H1 (cell line): ENCODE measurements at regions not wholly inside any gene's neighbourhood (a gene's known extent, or its start where the extent isn't known, plus 50 kb on each side); places are given as distances from the start of the nearest gene placed in this dataset.

ENCODE experiments used
- CTCF ChIA-PET: fragments of 300-600 bp; sonication (Branson Sonifier 250); formaldehyde crosslinking; loops from one replicate; lab custom pipeline; 2021; ENCODE audit not compliant: partially characterized antibody; lab: Charles Lee
- POLR2A ChIA-PET: fragments of 300-600 bp; sonication (Branson Sonifier 250); formaldehyde crosslinking; loops from one replicate; lab custom pipeline; 2021; ENCODE audit warnings: inconsistent platforms; ENCODE audit not compliant: partially characterized antibody; lab: Charles Lee
- DNase-seq, 2 experiments: peaks; one replicate each; pipeline versions ENCODE4 v3.0.0 to v3.0.0-alpha.2; 2010 to 2022; ENCODE audit warnings: low spot score in 2 of 2, low read depth in 1 of 2, mixed read lengths in 1 of 2
- FAIRE-seq: peaks from 2 replicates; lab custom pipeline; 2011; peaks lifted over from hg19 to GRCh38; lab: Jason Lieb, UNC
- H2AFZ ChIP-seq: 2 replicates; pipeline ENCODE4 v1.8.1; 2012; ENCODE audit warnings: low read length, inconsistent platforms
- H2AK5ac ChIP-seq: 2 replicates; pipeline ENCODE4 v1.6.1; 2013; ENCODE audit warnings: low read depth, low read length
- H2BK120ac ChIP-seq: replicated peaks from 2 replicates; pipeline ENCODE3; 2013; ENCODE audit warnings: low read depth, low read length, inconsistent platforms
- H2BK12ac ChIP-seq: 2 replicates; pipeline ENCODE4 v1.6.1; 2013; ENCODE audit warnings: low read depth, low read length
- H2BK15ac ChIP-seq: 2 replicates; pipeline ENCODE4 v1.6.1; 2013; ENCODE audit warnings: low read length
- H2BK20ac ChIP-seq: 2 replicates; pipeline ENCODE4 v1.6.1; 2013; ENCODE audit warnings: low read length
- H2BK5ac ChIP-seq: 2 replicates; pipeline ENCODE4 v1.6.1; 2013; ENCODE audit warnings: low read depth, low read length
- H3K14ac ChIP-seq: 2 replicates; pipeline ENCODE4 v1.6.1; 2013; ENCODE audit warnings: inconsistent platforms; ENCODE audit not compliant: insufficient read length
- H3K18ac ChIP-seq: 2 replicates; pipeline ENCODE4 v1.6.1; 2013; ENCODE audit warnings: low read length; ENCODE audit errors: extremely low read depth
- H3K23ac ChIP-seq: 2 replicates; pipeline ENCODE4 v1.6.1; 2013; ENCODE audit warnings: inconsistent platforms; ENCODE audit not compliant: insufficient read length
- H3K23me2 ChIP-seq: 2 replicates; pipeline ENCODE4 v1.6.1; 2013; ENCODE audit warnings: low read depth, low read length
- H3K27ac ChIP-seq: 2 replicates; pipeline ENCODE4 v1.6.1; 2011; ENCODE audit warnings: low read depth, low read length, inconsistent platforms
- H3K27me3 ChIP-seq, 4 experiments: replicated peaks in 1 of 4; 1 replicate in 1 of 4; 2 replicates in 3 of 4; pipeline versions ENCODE4 v1.6.1 to v1.8.1; 2011 to 2013; ENCODE audit warnings: low read length in 3 of 4, mild to moderate bottlenecking in 3 of 4, inconsistent platforms in 2 of 4, mixed read lengths in 2 of 4, moderate library complexity in 1 of 4; ENCODE audit not compliant: control insufficient read depth in 3 of 4, insufficient read depth in 3 of 4; ENCODE audit errors: extremely low read depth in 1 of 4
- H3K36me3 ChIP-seq, 4 experiments: 2 replicates each; pipeline versions ENCODE4 v1.6.1 to v1.8.1; 2011 to 2013; ENCODE audit warnings: mild to moderate bottlenecking in 4 of 4, low read length in 3 of 4, moderate library complexity in 2 of 4, control low read depth in 1 of 4, inconsistent platforms in 1 of 4; ENCODE audit not compliant: insufficient read depth in 4 of 4, control insufficient read depth in 2 of 4
- H3K4ac ChIP-seq: replicated peaks from 2 replicates; pipeline ENCODE3; 2013; ENCODE audit warnings: low read length, low read depth, mixed read lengths, inconsistent platforms; ENCODE audit not compliant: insufficient read length
- H3K4me1 ChIP-seq, 4 experiments: replicated peaks in 1 of 4; 1 replicate in 1 of 4; 2 replicates in 3 of 4; pipeline versions ENCODE4 v1.6.1 to v1.8.1; 2011 to 2013; ENCODE audit warnings: low read length in 3 of 4, inconsistent platforms in 2 of 4, mixed read lengths in 1 of 4; ENCODE audit not compliant: insufficient read depth in 4 of 4, control insufficient read depth in 3 of 4
- H3K4me2 ChIP-seq, 2 experiments: 2 replicates each; pipeline versions ENCODE4 v1.6.1 to v1.8.1; 2011 to 2013; ENCODE audit warnings: low read depth in 2 of 2, low read length in 2 of 2, control low read depth in 1 of 2, inconsistent platforms in 1 of 2, mild to moderate bottlenecking in 1 of 2; ENCODE audit not compliant: insufficient read depth in 1 of 2
- H3K4me3 ChIP-seq, 4 experiments: fragments of 200-600, 300-600 bp in 1 of 4; sonication (generic), shearing (Covaris generic), sonication (Bioruptor Twin) in 1 of 4; 2 replicates each; pipeline versions ENCODE4 v1.5.1 to v1.8.1; 2011 to 2016; ENCODE audit warnings: low read length in 4 of 4, low read depth in 3 of 4, control low read depth in 2 of 4, inconsistent platforms in 2 of 4, mild to moderate bottlenecking in 2 of 4, mixed read lengths in 1 of 4, moderate library complexity in 1 of 4; ENCODE audit not compliant: insufficient read depth in 2 of 4; ENCODE audit errors: extremely low read depth in 1 of 4
- H3K56ac ChIP-seq: replicated peaks from 2 replicates; pipeline ENCODE3; 2013; ENCODE audit warnings: low read depth, mild to moderate bottlenecking, mixed read lengths, low read length, inconsistent platforms; ENCODE audit not compliant: insufficient read length
- H3K79me1 ChIP-seq: 2 replicates; pipeline ENCODE4 v1.6.1; 2013; ENCODE audit warnings: low read depth, low read length, control low read depth
- H3K79me2 ChIP-seq, 2 experiments: 2 replicates each; pipeline versions ENCODE4 v1.6.1 to v1.8.1; 2012 to 2013; ENCODE audit warnings: low read length in 2 of 2, mild to moderate bottlenecking in 2 of 2, inconsistent platforms in 1 of 2; ENCODE audit not compliant: insufficient read depth in 2 of 2, control insufficient read depth in 1 of 2
- H3K9ac ChIP-seq, 4 experiments: replicated peaks in 1 of 4; 1 replicate in 1 of 4; 2 replicates in 3 of 4; pipeline versions ENCODE4 v1.6.1 to v1.8.1; 2011 to 2013; ENCODE audit warnings: low read depth in 3 of 4, low read length in 3 of 4, control low read depth in 2 of 4, mild to moderate bottlenecking in 2 of 4, moderate library complexity in 2 of 4, inconsistent platforms in 1 of 4; ENCODE audit errors: extremely low read depth in 1 of 4
- H3K9me3 ChIP-seq, 2 experiments: 2 replicates each; pipeline versions ENCODE4 v1.6.1 to v1.8.1; 2012 to 2013; ENCODE audit warnings: mild to moderate bottlenecking in 2 of 2, moderate library complexity in 2 of 2, control low read depth in 1 of 2, inconsistent platforms in 1 of 2, low read depth in 1 of 2, low read length in 1 of 2, mixed read lengths in 1 of 2; ENCODE audit not compliant: insufficient read depth in 2 of 2
- H4K20me1 ChIP-seq, 2 experiments: replicated peaks in 1 of 2; 2 replicates each; pipeline versions ENCODE3 to v1.8.1; 2011 to 2013; ENCODE audit warnings: inconsistent platforms in 2 of 2, low read length in 2 of 2, mild to moderate bottlenecking in 1 of 2; ENCODE audit not compliant: insufficient read depth in 2 of 2, control insufficient read depth in 1 of 2
- H4K5ac ChIP-seq: 2 replicates; pipeline ENCODE4 v1.6.1; 2013; ENCODE audit warnings: low read length, low read depth, mixed read lengths, inconsistent platforms; ENCODE audit not compliant: insufficient read length
- H4K8ac ChIP-seq: 2 replicates; pipeline ENCODE4 v1.8.0; 2013; ENCODE audit warnings: mild to moderate bottlenecking, moderate library complexity, low read length, inconsistent platforms; ENCODE audit not compliant: insufficient read depth; ENCODE audit errors: extremely low read depth
- H4K91ac ChIP-seq: replicated peaks from 2 replicates; pipeline ENCODE3; 2013; ENCODE audit warnings: low read length, mixed read lengths, inconsistent platforms; ENCODE audit not compliant: insufficient read length
- HDAC6 ChIP-seq: IDR thresholded peaks from one replicate; pipeline ENCODE4 v1.7.1; 2012; ENCODE audit warnings: low read depth, mild to moderate bottlenecking, inconsistent platforms, low read length, moderate library complexity
- SIRT6 ChIP-seq: IDR thresholded peaks from one replicate; pipeline ENCODE4 v1.7.1; 2012; ENCODE audit warnings: low read length, inconsistent platforms
- SUZ12 ChIP-seq: fragments of 200-600 bp; sonication (generic); IDR thresholded peaks from 2 replicates; pipeline ENCODE4 v1.6.1; 2012; ENCODE audit warnings: mild to moderate bottlenecking, inconsistent platforms, low read length, moderate library complexity, mixed read lengths
- WGBS, 2 experiments: shearing (Covaris generic) in 1 of 2; methylation state at CpG; one replicate each; pipeline versions ENCODE4 v1.1.6 to v1.1.7; 2013 to 2015; ENCODE audit warnings: low lambda C conversion rate in 2 of 2, mixed read lengths in 2 of 2, inconsistent platforms in 1 of 2, low coverage in 1 of 2, missing lambda C conversion rate in 1 of 2; ENCODE audit not compliant: insufficient replicate concordance in 2 of 2, insufficient coverage in 1 of 2, insufficient read length in 1 of 2; ENCODE audit errors: extremely low coverage in 1 of 2, missing lambda C conversion rate in 1 of 2; 5-methylcytosine and 5-hydroxymethylcytosine counted together

DNA sequence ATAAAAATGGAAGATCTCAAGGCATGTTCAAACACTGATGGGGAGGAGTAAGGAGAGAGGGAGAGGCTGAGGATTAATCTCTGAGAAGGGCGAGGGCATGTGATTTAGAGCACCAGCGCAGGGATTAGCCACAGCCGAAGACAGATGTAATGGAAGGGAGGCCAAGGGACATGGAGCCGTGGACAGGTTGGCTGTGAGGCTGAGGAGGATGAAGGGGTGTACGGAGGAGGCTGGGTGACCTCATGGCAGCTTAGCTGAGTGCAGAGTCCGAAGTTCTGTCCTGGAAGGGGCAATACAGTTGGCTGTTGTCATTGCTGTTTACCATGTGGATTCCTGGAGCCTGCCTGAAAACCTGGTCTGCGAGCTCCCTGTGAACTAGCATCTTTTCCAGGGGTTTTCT is 342.8 kb downstream of the RPS6KC1 start:
- no peak overlapping the region for H3K4me3 ChIP-seq
- no peak overlapping the region for H3K56ac ChIP-seq
- no peaks in the 10 kb centered on the region for H3K9me3 ChIP-seq
- TF ChIP-seq HDAC6 = no peak
- TF ChIP-seq SUZ12 = no peak
- TF ChIP-seq SIRT6 = no peak

More for the DNA sequence above, 342.8 kb downstream of the RPS6KC1 start:
- H4K8ac ChIP-seq = no peak overlapping the region
- H4K91ac ChIP-seq = no peak overlapping the region
- H3K79me2 ChIP-seq = no peaks in the 10 kb centered on the region
- POLR2A ChIA-PET = no interaction called here
- no peaks in the 10 kb centered on the region for H3K23me2 ChIP-seq
- no peaks in the 10 kb centered on the region for H4K20me1 ChIP-seq
- no peak overlapping the region for H2AK5ac ChIP-seq
- H3K79me1 ChIP-seq = no peaks in the 10 kb centered on the region
- H3K36me3 ChIP-seq = no peaks in the 10 kb centered on the region
- H3K4ac ChIP-seq = peak overlapping the region; percentile 30
- no peak overlapping the region for H2BK15ac ChIP-seq
- H2BK20ac ChIP-seq = no peak overlapping the region
- no peak overlapping the region for H3K23ac ChIP-seq
- CTCF ChIA-PET = no interaction called here
- H2BK120ac ChIP-seq = no peak overlapping the region
- H2BK12ac ChIP-seq = no peak overlapping the region
- no peak overlapping the region for H2BK5ac ChIP-seq
- FAIRE-seq (no peak), DNase-seq (no peak)
- no peak overlapping the region for H3K27ac ChIP-seq
- no peak overlapping the region for H2AFZ ChIP-seq
- no peak overlapping the region for H4K5ac ChIP-seq
- H3K4me2 ChIP-seq = no peak overlapping the region
- WGBS, 2 experiments = 92% methylated on average over 7 of the region's 7 CpGs; no CpG with 5 or more reads in 1 of the 2 experiments
- no peak overlapping the region for H3K14ac ChIP-seq
- H3K18ac ChIP-seq = no peak overlapping the region
- H3K9ac ChIP-seq = no peak overlapping the region
- no peaks in the 10 kb centered on the region for H3K27me3 ChIP-seq
- peaks cover 0 to 4% (median under 1%) of the 10 kb centered on the region in 4 experiments; a peak in 2 of 7 replicates for H3K4me1 ChIP-seq
